HG02852 (cell line): ENCODE measurements at regions not wholly inside any gene's neighbourhood (a gene's known extent, or its start where the extent isn't known, plus 50 kb on each side); places are given as distances from the start of the nearest gene placed in this dataset.
"Not testable (repeated sequence)": the region's sequence is repeated elsewhere in the genome, so short reads cannot be mapped to it uniquely, and the experiment has no call there.

Experiments
- ATAC-seq: cut with Tn5 transposase; IDR thresholded peaks from one replicate; pipeline ENCODE4 v1.9.1; 2021; ENCODE audit warnings: mild to moderate bottlenecking, moderate library complexity; ENCODE audit not compliant: unreplicated experiment

- no peak for ATAC-seq
Measured at GRCh38 chr13:90445179-90445578, 902.3 kb upstream of the MIR17HG start.

GRCh38 chr13:90447034-90447733 is 900.3 kb upstream of the MIR17HG start:
- no peak for ATAC-seq

GRCh38 chr13:90447734-90448101 is 899.8 kb upstream of the MIR17HG start:
- ATAC-seq = no peak

GRCh38 chr13:90448466-90449037 is 898.9 kb upstream of the MIR17HG start:
- no peak for ATAC-seq

GRCh38 chr13:90453342-90453741 is 894.1 kb upstream of the MIR17HG start:
- ATAC-seq = no peak

- no peak for ATAC-seq
Measured at GRCh38 chr13:90454002-90454636, 893.4 kb upstream of the MIR17HG start.

GRCh38 chr13:90455067-90455466 is 892.4 kb upstream of the MIR17HG start:
- ATAC-seq = no peak

- ATAC-seq = no peak
Measured at GRCh38 chr13:90455823-90456222, 891.7 kb upstream of the MIR17HG start.

- ATAC-seq = no peak
Measured at GRCh38 chr13:90461398-90461797, 886.1 kb upstream of the MIR17HG start.

- ATAC-seq = no peak
Measured at GRCh38 chr13:90477216-90477615, 870.3 kb upstream of the MIR17HG start.

- ATAC-seq = no peak
Measured at GRCh38 chr13:90483906-90484305, 863.6 kb upstream of the MIR17HG start.

GRCh38 chr13:90485436-90485835 is 862.1 kb upstream of the MIR17HG start:
- ATAC-seq = no peak

GRCh38 chr13:90492872-90493271 is 854.6 kb upstream of the MIR17HG start:
- no peak for ATAC-seq

GRCh38 chr13:90493667-90494066 is 853.8 kb upstream of the MIR17HG start:
- no peak for ATAC-seq

GRCh38 chr13:90494849-90495248 is 852.6 kb upstream of the MIR17HG start:
- ATAC-seq = not testable (repeated sequence)

GRCh38 chr13:90498096-90498495 is 849.4 kb upstream of the MIR17HG start:
- no peak for ATAC-seq

- no peak for ATAC-seq
Measured at GRCh38 chr13:90498816-90499215, 848.7 kb upstream of the MIR17HG start.

- ATAC-seq = no peak
Measured at GRCh38 chr13:90500569-90500968, 846.9 kb upstream of the MIR17HG start.

- no peak for ATAC-seq
Measured at GRCh38 chr13:90502153-90502552, 845.3 kb upstream of the MIR17HG start.

GRCh38 chr13:90502762-90503161 is 844.7 kb upstream of the MIR17HG start:
- ATAC-seq = no peak

- no peak for ATAC-seq
Measured at GRCh38 chr13:90510319-90510718, 837.2 kb upstream of the MIR17HG start.

GRCh38 chr13:90511903-90512302 is 835.6 kb upstream of the MIR17HG start:
- ATAC-seq = no peak
